Stimulated activated memory B cell treated with anti-CD40 and anti-IgM and Interleukin-4, amounts not matched to agents 10 μg/mL and 1 μg/mL and 100 μg/mL, for 72 hours (primary cell): ENCODE measurements at regions not wholly inside any gene's neighbourhood (a gene's known extent, or its start where the extent isn't known, plus 50 kb on each side); places are given as distances from the start of the nearest gene placed in this dataset.

Source experiments
- ATAC-seq: fragments of 150-1000 bp; cut with Tn5 transposase; 2 replicates; pipeline ENCODE4 v1.10.0; 2021
- H3K27ac Mint-ChIP-seq: one replicate; pipeline ENCODE4 v1.8.0; 2022; ENCODE audit warnings: mild to moderate bottlenecking, mixed read lengths
- H3K27me3 Mint-ChIP-seq: one replicate; pipeline ENCODE4 v1.8.0; 2022; ENCODE audit warnings: mixed read lengths
- H3K36me3 Mint-ChIP-seq: one replicate; pipeline ENCODE4 v1.8.0; 2022; ENCODE audit warnings: mixed read lengths
- H3K4me1 Mint-ChIP-seq: one replicate; pipeline ENCODE4 v1.8.0; 2022; ENCODE audit warnings: mixed read lengths
- H3K4me3 Mint-ChIP-seq: one replicate; pipeline ENCODE4 v1.8.0; 2022; ENCODE audit warnings: mild to moderate bottlenecking, moderate library complexity, mixed read lengths
- H3K9me3 Mint-ChIP-seq: one replicate; pipeline ENCODE4 v1.8.0; 2022; ENCODE audit warnings: mixed read lengths

GRCh38 chr18:78323453-78324197, 656.0 kb upstream of the SALL3 start:
- Mint-ChIP-seq H3K27ac (no peak overlapping the region), H3K9me3 (no peaks in the 10 kb centered on the region), H3K27me3 (no peaks in the 10 kb centered on the region), H3K4me3 (no peak overlapping the region), H3K36me3 (no peaks in the 10 kb centered on the region), H3K4me1 (no peaks in the 10 kb centered on the region)
- no peak for ATAC-seq

GRCh38 chr18:78327643-78328042, 652.0 kb upstream of the SALL3 start:
- H3K9me3 Mint-ChIP-seq: no peaks in the 10 kb centered on the region
- no peak overlapping the region for H3K4me3 Mint-ChIP-seq
- no peaks in the 10 kb centered on the region for H3K27me3 Mint-ChIP-seq
- H3K36me3 Mint-ChIP-seq: no peaks in the 10 kb centered on the region
- ATAC-seq: no peak
- no peak overlapping the region for H3K27ac Mint-ChIP-seq
- no peaks in the 10 kb centered on the region for H3K4me1 Mint-ChIP-seq

- ATAC-seq: no peak
- Mint-ChIP-seq H3K36me3 (no peaks in the 10 kb centered on the region), H3K27me3 (no peaks in the 10 kb centered on the region), H3K9me3 (no peaks in the 10 kb centered on the region), H3K4me3 (no peak overlapping the region), H3K27ac (no peak overlapping the region), H3K4me1 (no peaks in the 10 kb centered on the region)
Observed at GRCh38 chr18:78330766-78331165, 648.9 kb upstream of the SALL3 start.

DNA sequence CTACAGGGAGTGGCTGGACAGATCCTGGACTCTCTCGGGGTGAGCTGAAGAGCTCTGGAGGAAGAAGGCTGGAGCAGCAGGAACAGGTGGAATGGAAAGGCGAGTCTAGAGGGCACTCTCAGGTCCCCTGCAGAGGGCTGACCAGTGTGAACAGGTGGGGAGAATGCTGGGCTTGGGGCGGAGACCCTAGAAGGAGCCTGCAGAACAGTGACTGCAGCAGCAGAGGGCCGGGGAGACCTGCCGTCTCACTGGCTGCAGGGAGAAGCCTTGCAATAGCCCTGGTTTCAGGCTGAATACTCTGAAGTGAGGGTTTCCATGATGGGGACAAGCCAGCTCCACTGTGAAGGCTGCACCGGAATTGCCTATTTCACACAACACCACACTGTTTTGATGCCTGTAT, 626.7 kb upstream of the SALL3 start:
- Mint-ChIP-seq H3K4me3 (no peak overlapping the region), H3K4me1 (no peaks in the 10 kb centered on the region), H3K36me3 (no peaks in the 10 kb centered on the region), H3K9me3 (peaks cover 4% of the 10 kb centered on the region), H3K27ac (no peak overlapping the region), H3K27me3 (no peaks in the 10 kb centered on the region)
- no peak for ATAC-seq

DNA sequence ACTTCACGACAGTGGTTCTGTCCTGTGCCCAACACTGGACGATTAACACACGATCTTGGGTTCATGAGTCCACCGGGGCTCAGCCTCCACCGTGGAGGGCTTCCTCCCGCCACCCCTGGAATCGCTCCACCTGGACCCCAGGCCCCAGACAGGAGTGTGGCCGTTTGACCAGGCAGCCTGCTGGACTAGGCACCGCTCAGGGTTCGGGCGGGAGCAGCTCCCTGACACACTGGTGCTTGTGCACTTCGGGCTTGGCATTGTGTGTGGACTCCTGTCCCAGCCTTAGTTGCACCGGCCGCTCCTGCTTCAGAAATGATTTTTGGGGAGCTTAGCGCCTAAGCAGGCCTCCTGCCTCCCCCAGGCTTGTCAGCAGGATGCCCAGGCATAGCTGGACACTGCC, 617.4 kb upstream of the SALL3 start:
- Mint-ChIP-seq H3K4me1 (no peaks in the 10 kb centered on the region), H3K4me3 (no peak overlapping the region), H3K36me3 (no peaks in the 10 kb centered on the region), H3K27ac (no peak overlapping the region), H3K27me3 (no peaks in the 10 kb centered on the region), H3K9me3 (peaks cover 3% of the 10 kb centered on the region)
- ATAC-seq: no peak

GRCh38 chr18:78363556-78364387, 615.8 kb upstream of the SALL3 start:
- no peak for ATAC-seq

DNA sequence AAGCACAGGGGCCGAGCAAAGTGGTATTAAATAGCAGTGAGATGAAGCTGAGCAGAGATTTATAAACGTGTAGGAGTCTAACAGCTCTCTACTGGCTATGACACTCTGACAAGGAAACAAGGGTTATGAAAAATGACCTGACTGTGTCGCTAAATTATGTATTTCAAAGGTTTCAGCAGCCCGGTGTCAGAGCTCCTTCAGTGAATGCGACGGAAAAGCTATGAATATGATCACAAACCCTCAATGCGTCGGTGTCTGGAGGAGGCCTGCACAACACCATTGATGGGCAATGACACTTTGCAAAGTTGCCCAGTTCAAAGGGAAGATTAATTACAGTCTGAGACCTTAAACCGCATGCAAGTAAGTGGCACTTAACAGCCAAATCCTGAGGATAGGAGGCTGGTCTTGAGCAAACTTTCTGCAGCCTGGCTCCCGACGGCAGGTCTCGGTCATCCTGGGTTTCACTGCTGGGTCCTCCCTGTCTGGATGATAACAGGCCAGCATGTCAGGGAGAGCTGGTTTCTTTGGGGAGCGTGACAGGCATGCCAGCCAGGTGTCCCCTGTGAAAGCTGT, 615.1 kb upstream of the SALL3 start:
- no peaks in the 10 kb centered on the region for H3K4me1 Mint-ChIP-seq
- no peaks in the 10 kb centered on the region for H3K27me3 Mint-ChIP-seq
- H3K9me3 Mint-ChIP-seq: peaks cover 2% of the 10 kb centered on the region
- no peaks in the 10 kb centered on the region for H3K36me3 Mint-ChIP-seq
- no peak for ATAC-seq
- H3K27ac Mint-ChIP-seq: no peak overlapping the region
- H3K4me3 Mint-ChIP-seq: no peak overlapping the region

More at GRCh38 chr18:78363556-78364387, 615.8 kb upstream of the SALL3 start:
- Mint-ChIP-seq H3K27ac (no peak overlapping the region), H3K27me3 (no peaks in the 10 kb centered on the region), H3K4me1 (no peaks in the 10 kb centered on the region), H3K4me3 (no peak overlapping the region), H3K9me3 (peaks cover 3% of the 10 kb centered on the region), H3K36me3 (no peaks in the 10 kb centered on the region)

GRCh38 chr18:78367996-78368395, 611.6 kb upstream of the SALL3 start:
- no peak overlapping the region for H3K27ac Mint-ChIP-seq
- H3K4me1 Mint-ChIP-seq: no peaks in the 10 kb centered on the region
- ATAC-seq: no peak
- H3K9me3 Mint-ChIP-seq: no peaks in the 10 kb centered on the region
- H3K4me3 Mint-ChIP-seq: no peak overlapping the region
- no peaks in the 10 kb centered on the region for H3K36me3 Mint-ChIP-seq
- H3K27me3 Mint-ChIP-seq: no peaks in the 10 kb centered on the region

GRCh38 chr18:78368726-78369125, 610.9 kb upstream of the SALL3 start:
- no peak overlapping the region for H3K4me3 Mint-ChIP-seq
- H3K27me3 Mint-ChIP-seq: no peaks in the 10 kb centered on the region
- no peaks in the 10 kb centered on the region for H3K4me1 Mint-ChIP-seq
- H3K27ac Mint-ChIP-seq: no peak overlapping the region
- no peaks in the 10 kb centered on the region for H3K9me3 Mint-ChIP-seq
- no peaks in the 10 kb centered on the region for H3K36me3 Mint-ChIP-seq
- ATAC-seq: no peak

DNA sequence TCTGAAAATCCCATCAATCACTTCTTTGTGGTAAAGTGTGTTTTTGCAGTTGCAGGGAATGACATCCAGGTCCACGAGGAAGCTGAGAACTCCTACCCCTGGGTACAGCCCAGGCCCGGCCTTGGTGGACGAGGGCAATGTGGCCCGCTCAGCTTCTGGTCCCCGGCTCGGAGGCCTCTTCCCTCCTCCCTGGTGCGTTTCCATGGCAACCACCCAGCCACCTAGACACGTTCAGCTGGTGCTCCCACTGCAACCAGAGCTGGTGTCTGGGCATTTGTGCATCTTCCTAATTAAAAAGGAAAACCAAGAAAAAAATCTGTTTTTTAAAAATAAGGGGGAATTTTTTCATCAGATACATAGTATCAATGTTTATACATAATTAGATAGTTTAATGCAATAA, 603.6 kb upstream of the SALL3 start:
- ATAC-seq: no peak
- no peaks in the 10 kb centered on the region for H3K9me3 Mint-ChIP-seq
- no peaks in the 10 kb centered on the region for H3K36me3 Mint-ChIP-seq
- no peak overlapping the region for H3K27ac Mint-ChIP-seq
- H3K4me1 Mint-ChIP-seq: no peaks in the 10 kb centered on the region
- H3K4me3 Mint-ChIP-seq: no peak overlapping the region
- no peaks in the 10 kb centered on the region for H3K27me3 Mint-ChIP-seq

DNA sequence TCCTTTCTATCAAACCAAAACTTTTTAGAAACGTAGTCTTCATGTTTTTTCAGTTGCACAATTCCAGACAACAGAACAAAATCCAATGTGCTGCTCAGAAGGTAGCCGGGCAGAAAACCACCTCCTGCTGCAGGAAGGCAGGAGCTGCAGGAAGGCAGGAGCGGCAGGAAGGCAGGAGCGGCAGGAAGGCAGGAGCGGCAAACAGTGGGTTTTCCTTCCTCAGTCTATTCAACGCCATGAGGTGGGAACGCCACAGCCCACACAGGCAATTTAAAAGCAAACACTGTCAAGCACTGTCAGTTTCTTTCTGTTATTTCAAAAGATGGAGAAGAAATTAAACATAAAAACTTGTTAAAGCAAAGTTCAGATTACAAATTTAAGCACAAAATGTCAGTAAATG, 601.2 kb upstream of the SALL3 start:
- no peaks in the 10 kb centered on the region for H3K36me3 Mint-ChIP-seq
- no peaks in the 10 kb centered on the region for H3K27me3 Mint-ChIP-seq
- ATAC-seq: no peak
- H3K9me3 Mint-ChIP-seq: peaks cover 1% of the 10 kb centered on the region
- no peak overlapping the region for H3K27ac Mint-ChIP-seq
- no peaks in the 10 kb centered on the region for H3K4me1 Mint-ChIP-seq
- no peak overlapping the region for H3K4me3 Mint-ChIP-seq

GRCh38 chr18:78378983-78379382, 600.6 kb upstream of the SALL3 start:
- Mint-ChIP-seq H3K4me3 (no peak overlapping the region), H3K4me1 (no peaks in the 10 kb centered on the region), H3K27me3 (no peaks in the 10 kb centered on the region), H3K9me3 (peaks cover 5% of the 10 kb centered on the region), H3K27ac (no peak overlapping the region), H3K36me3 (no peaks in the 10 kb centered on the region)
- no peak for ATAC-seq

DNA sequence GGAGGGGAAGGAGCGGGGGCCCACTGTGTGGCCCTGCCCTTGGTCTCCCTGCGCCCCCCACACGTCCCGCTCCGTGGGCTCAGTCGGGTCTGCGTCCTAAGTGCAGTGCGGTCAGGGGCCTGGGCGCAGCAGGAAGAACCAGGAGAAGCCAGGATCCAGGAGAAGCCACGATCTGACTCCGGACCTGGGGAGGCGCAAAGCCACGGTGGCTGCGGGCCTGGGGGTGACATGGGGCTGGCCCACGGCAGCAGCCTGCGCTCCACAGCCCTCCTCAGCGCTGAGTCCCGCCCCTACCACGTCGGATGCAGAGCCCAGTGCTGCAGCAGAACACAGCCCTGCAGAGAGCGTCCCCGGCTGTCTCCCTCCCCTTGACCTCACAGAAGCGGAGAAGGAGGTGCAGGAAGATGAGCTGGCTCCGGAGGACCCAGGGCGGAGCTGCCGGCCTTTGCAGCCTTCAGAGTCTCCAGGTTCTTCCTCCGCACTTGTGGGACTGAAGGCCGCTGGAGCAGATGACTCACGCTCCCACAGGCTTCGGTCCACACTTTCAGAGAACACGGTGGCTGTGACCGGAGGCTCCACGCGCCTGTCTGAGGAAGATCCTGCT, 589.2 kb upstream of the SALL3 start:
- peaks cover 7% of the 10 kb centered on the region for H3K9me3 Mint-ChIP-seq
- no peaks in the 10 kb centered on the region for H3K27me3 Mint-ChIP-seq
- H3K27ac Mint-ChIP-seq: no peak overlapping the region
- H3K4me1 Mint-ChIP-seq: no peaks in the 10 kb centered on the region
- H3K4me3 Mint-ChIP-seq: no peak overlapping the region
- H3K36me3 Mint-ChIP-seq: no peaks in the 10 kb centered on the region
- ATAC-seq: no peak

- peaks cover 7% of the 10 kb centered on the region for H3K9me3 Mint-ChIP-seq
Observed at GRCh38 chr18:78390952-78391348, 588.7 kb upstream of the SALL3 start.

GRCh38 chr18:78393086-78393862, 586.3 kb upstream of the SALL3 start:
- H3K4me3 Mint-ChIP-seq: no peak overlapping the region
- no peak overlapping the region for H3K27ac Mint-ChIP-seq
- H3K36me3 Mint-ChIP-seq: no peaks in the 10 kb centered on the region
- no peaks in the 10 kb centered on the region for H3K4me1 Mint-ChIP-seq
- peaks cover 5% of the 10 kb centered on the region for H3K9me3 Mint-ChIP-seq
- no peaks in the 10 kb centered on the region for H3K27me3 Mint-ChIP-seq
- no peak for ATAC-seq

More at GRCh38 chr18:78390952-78391348, 588.7 kb upstream of the SALL3 start:
- H3K27ac Mint-ChIP-seq: no peak overlapping the region
- H3K27me3 Mint-ChIP-seq: no peaks in the 10 kb centered on the region
- H3K4me3 Mint-ChIP-seq: no peak overlapping the region
- no peaks in the 10 kb centered on the region for H3K4me1 Mint-ChIP-seq
- H3K36me3 Mint-ChIP-seq: no peaks in the 10 kb centered on the region
- peak; percentile 55 for ATAC-seq
